HG03097 (cell line): ENCODE measurements at regions not wholly inside any gene's neighbourhood (a gene's known extent, or its start where the extent isn't known, plus 50 kb on each side); places are given as distances from the start of the nearest gene placed in this dataset.

Experiments used
- ATAC-seq: cut with Tn5 transposase; IDR thresholded peaks from one replicate; pipeline ENCODE4 v1.9.1; 2021; ENCODE audit not compliant: unreplicated experiment, low FRiP score

DNA sequence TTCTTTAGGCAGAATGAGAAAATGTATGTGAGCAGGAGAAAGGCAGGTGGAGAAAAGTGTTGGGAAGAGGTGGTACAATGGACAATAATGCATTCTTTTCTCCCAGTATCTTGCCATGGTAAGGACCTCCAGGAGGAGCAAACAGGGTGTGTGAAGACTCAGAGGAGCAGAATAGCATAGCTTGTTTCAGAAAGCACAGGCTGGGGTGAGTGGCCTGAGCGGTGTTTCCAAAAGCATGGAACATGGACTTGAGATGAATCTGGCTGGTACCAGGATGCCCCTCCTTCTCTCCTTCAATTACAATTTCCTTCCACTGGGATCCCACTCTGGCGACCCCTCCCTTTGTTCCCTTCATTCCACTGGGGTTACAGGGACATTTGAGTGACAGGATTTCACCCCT lies 123.4 kb upstream of the TNR start:
- ATAC-seq = no peak

DNA sequence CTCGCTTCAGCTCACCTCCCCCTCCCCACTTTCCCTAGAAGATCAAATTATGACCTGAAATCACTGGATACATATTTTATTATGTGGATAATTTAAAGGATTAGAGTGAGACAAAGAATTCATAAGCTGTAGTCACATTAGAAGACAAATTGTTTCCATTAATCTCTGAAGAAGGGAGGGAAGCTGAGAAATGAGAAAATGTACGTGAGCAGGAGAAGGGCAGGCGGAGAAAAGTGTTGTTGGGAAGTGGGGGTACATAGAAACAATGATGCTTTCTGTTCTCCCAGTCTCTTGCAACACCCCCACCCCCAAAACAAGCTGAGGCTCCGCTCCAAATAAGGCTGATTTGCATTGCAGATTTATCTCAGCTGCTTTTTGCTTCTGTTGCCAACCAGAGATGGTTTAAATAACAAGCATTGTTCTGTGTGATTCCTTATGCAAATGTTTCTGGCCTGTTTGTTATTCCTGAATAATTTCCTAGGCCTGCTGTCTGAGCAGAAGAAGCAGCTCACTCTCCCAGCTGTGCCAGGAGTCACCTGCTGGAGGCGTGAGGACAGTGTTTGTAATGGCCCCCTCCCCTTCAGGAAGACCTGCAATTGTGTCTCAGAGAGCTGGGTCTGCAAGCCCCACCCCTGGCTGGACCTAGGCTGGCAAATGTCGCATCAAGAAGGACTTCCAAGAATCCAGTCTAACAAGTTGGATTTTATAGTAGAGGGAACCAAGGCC lies 121.8 kb upstream of the TNR start:
- no peak for ATAC-seq

GRCh38 chr1:175864625-175865024 lies 121.2 kb upstream of the TNR start:
- no peak for ATAC-seq

- ATAC-seq = no peak
Observed at GRCh38 chr1:175864183-175864582, 120.8 kb upstream of the TNR start.

- no peak for ATAC-seq
Observed at GRCh38 chr1:175863299-175864050, 120.1 kb upstream of the TNR start.

- no peak for ATAC-seq
Observed at GRCh38 chr1:175862408-175862807, 119.0 kb upstream of the TNR start.

GRCh38 chr1:175861626-175862367 lies 118.4 kb upstream of the TNR start:
- ATAC-seq = no peak

DNA sequence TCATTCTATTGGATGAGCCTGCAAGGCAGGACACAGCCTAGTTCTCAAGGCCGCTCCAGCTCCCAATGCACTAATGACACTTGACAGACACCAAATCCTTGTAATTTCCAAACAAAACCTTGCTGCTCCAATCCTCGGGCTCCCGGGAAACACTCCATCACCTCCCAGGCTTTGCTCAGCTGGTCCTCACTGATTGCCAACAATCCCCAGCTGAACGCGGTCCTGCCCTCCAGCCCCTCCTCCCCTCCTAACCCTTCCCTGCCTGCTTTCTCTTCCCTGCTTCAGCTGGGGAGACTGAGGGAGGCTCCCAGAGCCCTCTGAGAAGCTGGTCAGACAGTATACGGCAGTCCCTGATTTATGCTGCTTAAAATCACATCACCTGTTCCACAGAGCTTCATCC lies 114.4 kb upstream of the TNR start:
- no peak for ATAC-seq

- ATAC-seq = no peak
Observed at GRCh38 chr1:175853681-175854080, 110.3 kb upstream of the TNR start.

DNA sequence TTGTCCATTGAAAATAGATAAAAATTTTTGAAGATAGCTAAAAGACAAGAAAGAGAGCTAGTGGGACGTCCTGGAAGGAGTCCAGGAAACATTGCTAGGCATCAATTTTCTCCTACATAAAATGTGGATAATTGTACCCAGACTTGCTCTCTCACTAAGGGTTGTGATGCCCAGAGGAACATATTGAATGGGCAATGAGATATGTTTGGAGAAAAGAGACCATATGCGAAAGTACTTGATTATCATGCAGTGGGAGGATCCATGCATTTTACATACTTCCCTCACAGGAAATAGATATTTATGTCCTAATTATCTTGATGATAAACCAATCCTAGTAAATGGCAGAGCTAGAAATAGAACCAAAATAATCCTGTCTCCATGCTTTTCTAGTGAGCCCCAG lies 108.4 kb upstream of the TNR start:
- ATAC-seq = no peak

GRCh38 chr1:175848329-175848728 lies 104.9 kb upstream of the TNR start:
- no peak for ATAC-seq

DNA sequence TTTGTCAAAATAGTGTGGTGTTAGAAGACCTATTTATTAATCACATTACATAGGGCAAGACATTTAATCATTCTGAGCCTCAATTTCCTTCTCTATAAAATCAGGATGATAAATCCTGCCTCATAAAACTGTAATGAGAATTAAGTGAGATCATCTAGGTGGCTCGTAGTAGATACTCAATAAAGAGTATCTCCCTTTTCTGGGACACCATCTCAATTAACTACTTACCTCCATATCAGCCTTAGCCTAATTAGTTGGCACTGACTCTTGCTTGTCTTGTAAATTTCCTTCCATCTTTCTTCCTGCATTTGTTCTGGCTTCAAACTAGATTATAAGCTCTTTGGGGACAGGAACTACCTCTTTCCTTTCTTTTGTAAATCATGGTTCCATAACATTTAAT lies 102.6 kb upstream of the TNR start:
- ATAC-seq = no peak

- no peak for ATAC-seq
Observed at GRCh38 chr1:175845338-175845737, 101.9 kb upstream of the TNR start.

DNA sequence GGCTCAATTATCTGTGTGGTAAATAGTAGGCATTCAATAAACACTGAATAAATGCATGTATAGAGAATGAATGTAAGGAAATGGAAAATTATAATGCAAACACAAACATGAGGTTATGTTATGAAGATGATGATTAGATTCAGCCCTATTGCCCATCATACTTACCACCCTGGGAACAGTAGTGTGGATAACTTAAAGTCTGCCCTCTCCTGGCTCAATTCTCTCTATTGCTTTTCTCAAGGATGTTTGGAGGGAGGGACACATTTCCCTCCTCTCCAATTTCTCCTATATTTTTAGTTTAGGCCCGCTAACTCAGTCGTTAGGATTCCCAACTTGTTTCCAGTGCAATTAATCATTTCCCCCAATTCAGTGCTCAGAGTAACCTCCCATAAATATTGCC lies 101.5 kb upstream of the TNR start:
- no peak for ATAC-seq

GRCh38 chr1:175842550-175842949 lies 99.2 kb upstream of the TNR start:
- no peak for ATAC-seq

DNA sequence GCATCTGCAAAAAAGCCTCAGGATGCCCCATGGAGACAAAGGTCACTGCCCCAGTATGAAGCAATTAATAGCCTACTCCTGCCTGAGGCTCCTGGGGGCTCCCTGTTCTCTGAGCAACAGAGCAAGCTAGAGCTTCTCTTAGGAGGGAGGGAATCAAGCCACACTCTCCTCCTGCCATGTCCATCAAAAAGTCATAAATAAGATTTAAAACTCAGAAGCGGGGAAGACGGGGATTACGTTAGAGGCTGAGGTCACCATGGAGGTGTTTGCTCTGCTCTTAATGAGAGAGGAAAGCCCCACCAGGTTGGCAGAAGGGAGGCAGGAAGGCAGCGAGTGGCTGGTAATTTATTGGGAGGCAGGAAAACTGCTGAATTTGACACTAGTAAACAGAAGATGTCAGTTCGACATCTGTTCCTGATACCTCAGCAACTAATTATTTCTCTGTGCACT lies 98.4 kb upstream of the TNR start:
- no peak for ATAC-seq

DNA sequence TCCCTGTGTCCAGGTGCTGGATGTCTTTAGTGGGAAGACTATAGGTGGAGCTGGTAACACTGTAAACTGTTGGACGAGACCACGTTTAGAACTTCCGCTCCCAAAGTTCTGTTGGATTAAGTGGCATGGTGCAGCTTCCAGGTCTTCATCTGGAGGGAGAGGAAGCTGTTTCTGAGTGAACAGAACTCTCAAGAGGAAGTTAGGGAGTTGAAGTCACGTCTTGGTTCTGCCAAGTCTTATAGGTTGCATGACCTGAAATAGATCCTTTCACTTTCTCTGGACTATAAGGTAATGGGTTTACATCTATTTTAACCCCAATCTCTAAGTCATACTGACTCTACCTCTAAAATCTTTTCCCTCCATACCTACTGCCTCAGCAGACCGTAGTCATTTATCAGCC lies 97.4 kb upstream of the TNR start:
- ATAC-seq = no peak

DNA sequence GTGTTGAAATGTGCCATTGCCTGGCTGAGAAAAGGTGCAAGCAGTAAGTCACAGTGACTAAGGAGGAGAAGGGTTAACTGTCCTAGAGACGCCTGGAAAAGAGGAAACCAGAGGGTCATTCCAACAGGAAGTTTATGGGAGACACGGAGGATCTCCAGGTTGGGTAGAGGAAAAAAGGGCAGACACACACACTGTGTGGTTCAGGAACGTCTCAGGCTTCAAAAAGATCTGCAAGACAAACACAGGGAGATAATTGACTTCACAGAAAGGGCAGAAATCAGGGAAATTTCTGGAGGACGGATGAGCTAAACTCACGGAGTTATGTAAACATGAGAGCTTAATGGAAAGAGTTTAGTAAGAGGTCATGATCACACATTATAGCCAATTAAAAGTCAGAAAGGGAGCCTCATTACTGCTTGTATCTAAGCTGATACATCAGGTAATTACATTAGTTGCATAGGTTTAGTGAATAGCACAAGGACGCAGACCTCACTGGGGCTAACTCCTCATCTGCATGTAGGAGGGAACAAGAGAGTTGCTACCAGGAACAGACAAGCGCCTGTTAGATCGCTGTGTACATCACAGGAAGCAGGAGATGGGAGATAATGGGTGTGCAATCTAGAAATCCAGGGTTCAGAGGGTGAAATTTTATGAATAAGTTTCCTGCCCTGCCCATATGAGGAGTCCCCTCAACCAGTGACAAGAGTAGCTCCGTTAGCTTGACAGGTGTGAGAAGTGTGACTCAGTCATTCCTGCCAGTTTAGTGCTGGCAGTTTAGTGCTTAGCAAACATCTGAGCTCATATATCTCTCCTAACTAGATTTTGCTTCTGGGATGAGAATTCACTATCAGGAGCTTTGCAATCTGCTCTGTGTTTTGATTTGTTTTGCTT lies 96.6 kb upstream of the TNR start:
- no peak for ATAC-seq

GRCh38 chr1:175834597-175834996 lies 91.2 kb upstream of the TNR start:
- ATAC-seq = no peak

- ATAC-seq = no peak
Observed at GRCh38 chr1:175833951-175834350, 90.6 kb upstream of the TNR start.

GRCh38 chr1:175833502-175833901 lies 90.1 kb upstream of the TNR start:
- no peak for ATAC-seq
